GM12878 (cell line): ENCODE measurements at regions not wholly inside any gene's neighbourhood (a gene's known extent, or its start where the extent isn't known, plus 50 kb on each side); places are given as distances from the start of the nearest gene placed in this dataset.

Experiments used
- ATF2 ChIP-seq: IDR thresholded peaks from 2 replicates; pipeline ENCODE4 v1.6.1; 2012; ENCODE audit warnings: low read length, inconsistent platforms
- BMI1 ChIP-seq: fragments of 450-650 bp; IDR thresholded peaks from 2 replicates; pipeline ENCODE4 v1.6.1; 2016; ENCODE audit warnings: mild to moderate bottlenecking, moderate library complexity, borderline replicate concordance
- BRCA1 ChIP-seq: IDR thresholded peaks from 2 replicates; pipeline ENCODE4 v1.6.1; 2011; ENCODE audit warnings: low read depth, low read length, improper control_type of control experiment
- CEBPB ChIP-seq, 2 experiments: fragments of 150-350 bp in 1 of 2; IDR thresholded peaks; 2 replicates each; pipeline ENCODE4 v1.6.1; 2012 to 2014; ENCODE audit warnings: low read depth in 2 of 2, low read length in 2 of 2, borderline replicate concordance in 1 of 2, inconsistent platforms in 1 of 2
- CHD4 ChIP-seq: fragments of 200-600 bp; sonication (generic); IDR thresholded peaks from 2 replicates; pipeline ENCODE4 v1.6.1; 2016; ENCODE audit warnings: mild to moderate bottlenecking
- ESRRA ChIP-seq: IDR thresholded peaks from 2 replicates; pipeline ENCODE4 v1.6.1; 2012; ENCODE audit warnings: mild to moderate bottlenecking, low read length, improper control_type of control experiment
- FOXK2 ChIP-seq: fragments of 450-650 bp; IDR thresholded peaks from 2 replicates; pipeline ENCODE4 v1.6.1; 2017; ENCODE audit warnings: mild to moderate bottlenecking, moderate library complexity
- GATAD2B ChIP-seq: fragments of 450-650 bp; conservative IDR thresholded peaks from 2 replicates; pipeline ENCODE4 v1.6.1; 2017; ENCODE audit warnings: low read depth, mild to moderate bottlenecking, moderate library complexity
- HCFC1 ChIP-seq: fragments of 150-350 bp; IDR thresholded peaks from 2 replicates; pipeline ENCODE4 v1.6.1; 2014; ENCODE audit warnings: low read length
- HDGF ChIP-seq: fragments of 450-650 bp; IDR thresholded peaks from 2 replicates; pipeline ENCODE4 v1.6.1; 2016; ENCODE audit warnings: antibody characterized with exemption
- MEF2B ChIP-seq: fragments of 450-650 bp; IDR thresholded peaks from 2 replicates; pipeline ENCODE4 v1.6.1; 2018; ENCODE audit warnings: mild to moderate bottlenecking, moderate library complexity; ENCODE audit not compliant: partially characterized antibody, poor library complexity, severe bottlenecking
- MTA3 ChIP-seq: IDR thresholded peaks from 2 replicates; pipeline ENCODE4 v1.6.1; 2012; ENCODE audit warnings: low read length, inconsistent platforms, borderline replicate concordance
- NFYB ChIP-seq: IDR thresholded peaks from 2 replicates; pipeline ENCODE4 v1.6.1; 2011; ENCODE audit warnings: low read depth, mild to moderate bottlenecking, low read length, improper control_type of control experiment, moderate library complexity; ENCODE audit not compliant: insufficient read depth
- SMARCA5 ChIP-seq: fragments of 450-650 bp; IDR thresholded peaks from 2 replicates; pipeline ENCODE4 v1.6.1; 2017; ENCODE audit warnings: mild to moderate bottlenecking
- SPI1 ChIP-seq: IDR thresholded peaks from 2 replicates; pipeline ENCODE4 v1.6.1; 2011; ENCODE audit warnings: low read depth, mild to moderate bottlenecking, low read length, moderate library complexity, borderline replicate concordance; ENCODE audit not compliant: insufficient read depth
- WRNIP1 ChIP-seq: IDR thresholded peaks from 2 replicates; pipeline ENCODE4 v1.6.1; 2011; ENCODE audit warnings: low read depth, low read length, improper control_type of control experiment, borderline replicate concordance
- ZBTB40 ChIP-seq: fragments of 450-650 bp; IDR thresholded peaks from 2 replicates; pipeline ENCODE4 v1.6.1; 2016; ENCODE audit warnings: mild to moderate bottlenecking, moderate library complexity, borderline replicate concordance
- ZNF384 ChIP-seq: IDR thresholded peaks from 2 replicates; pipeline ENCODE4 v1.6.1; 2012; ENCODE audit warnings: low read depth, mild to moderate bottlenecking, low read length, improper control_type of control experiment, borderline replicate concordance
- TF ChIP-seq, protein P1 (sequence below): fragments of 450-650 bp; IDR thresholded peaks from 2 replicates; pipeline ENCODE4 v1.6.1; 2017; ENCODE audit warnings: mild to moderate bottlenecking
- TF ChIP-seq, protein P2 (sequence below): IDR thresholded peaks from 2 replicates; pipeline ENCODE4 v1.6.1; 2011; ENCODE audit warnings: borderline replicate concordance, low read depth, mild to moderate bottlenecking, moderate library complexity, low read length; ENCODE audit not compliant: insufficient read depth, poor library complexity, severe bottlenecking

DNA sequence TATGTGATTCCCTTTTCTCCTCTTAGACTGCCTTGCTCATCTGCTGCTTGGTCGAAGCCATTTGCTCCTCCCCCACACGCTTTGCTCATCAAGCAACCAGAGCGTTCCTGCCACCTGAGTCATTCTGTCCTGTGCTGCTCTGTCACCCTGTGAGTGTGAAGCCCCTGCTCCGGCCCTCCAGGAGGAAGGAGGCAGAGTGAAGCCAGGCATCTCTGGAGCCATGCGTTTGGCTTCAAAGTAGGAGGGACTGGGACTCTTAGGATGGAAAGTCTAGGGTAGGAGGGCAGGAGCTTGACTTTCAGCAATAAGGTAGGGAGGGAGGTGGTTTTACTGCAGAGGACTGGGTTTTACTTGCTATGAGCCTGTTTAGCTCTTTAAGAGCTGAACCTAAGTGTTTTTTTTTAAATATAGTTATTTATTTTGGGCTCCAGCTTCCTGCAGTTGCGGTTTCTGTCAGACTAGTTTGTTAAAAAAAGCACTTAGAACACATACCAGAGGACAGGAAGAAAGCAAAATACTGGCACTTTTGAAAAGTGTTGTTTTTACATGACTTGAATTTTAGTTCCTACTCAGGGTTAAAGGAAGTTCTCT is 63.6 kb downstream of the SPINK2 start (continued):
- TF ChIP-seq, protein P1, sequence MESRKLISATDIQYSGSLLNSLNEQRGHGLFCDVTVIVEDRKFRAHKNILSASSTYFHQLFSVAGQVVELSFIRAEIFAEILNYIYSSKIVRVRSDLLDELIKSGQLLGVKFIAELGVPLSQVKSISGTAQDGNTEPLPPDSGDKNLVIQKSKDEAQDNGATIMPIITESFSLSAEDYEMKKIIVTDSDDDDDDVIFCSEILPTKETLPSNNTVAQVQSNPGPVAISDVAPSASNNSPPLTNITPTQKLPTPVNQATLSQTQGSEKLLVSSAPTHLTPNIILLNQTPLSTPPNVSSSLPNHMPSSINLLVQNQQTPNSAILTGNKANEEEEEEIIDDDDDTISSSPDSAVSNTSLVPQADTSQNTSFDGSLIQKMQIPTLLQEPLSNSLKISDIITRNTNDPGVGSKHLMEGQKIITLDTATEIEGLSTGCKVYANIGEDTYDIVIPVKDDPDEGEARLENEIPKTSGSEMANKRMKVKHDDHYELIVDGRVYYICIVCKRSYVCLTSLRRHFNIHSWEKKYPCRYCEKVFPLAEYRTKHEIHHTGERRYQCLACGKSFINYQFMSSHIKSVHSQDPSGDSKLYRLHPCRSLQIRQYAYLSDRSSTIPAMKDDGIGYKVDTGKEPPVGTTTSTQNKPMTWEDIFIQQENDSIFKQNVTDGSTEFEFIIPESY = no peak
- TF ChIP-seq HCFC1 = no peak
- TF ChIP-seq WRNIP1 = no peak
- TF ChIP-seq ESRRA = no peak
- TF ChIP-seq BRCA1 = no peak
- no peak for TF ChIP-seq GATAD2B
- TF ChIP-seq ZNF384 = peak; percentile 46; the same call in 1 of the 2 replicates
- no peak for TF ChIP-seq HDGF
- 0 out of 2 replicates have a peak, but pooled peaks have one; percentile 2 for TF ChIP-seq SPI1
- no peak for TF ChIP-seq FOXK2
- no peak for TF ChIP-seq SMARCA5
- 0 out of 2 replicates have a peak, but pooled peaks have one; percentile 26 for TF ChIP-seq MTA3
- TF ChIP-seq ATF2 = peak; percentile 33; the same call in 1 of the 2 replicates
- no peak for TF ChIP-seq CEBPB (IDR thresholded peaks at IDR 0.05; ENCODE audit: borderline replicate concordance in 1 of 2, low read depth in 2 of 2, low read length in 2 of 2)
- TF ChIP-seq, protein P2, sequence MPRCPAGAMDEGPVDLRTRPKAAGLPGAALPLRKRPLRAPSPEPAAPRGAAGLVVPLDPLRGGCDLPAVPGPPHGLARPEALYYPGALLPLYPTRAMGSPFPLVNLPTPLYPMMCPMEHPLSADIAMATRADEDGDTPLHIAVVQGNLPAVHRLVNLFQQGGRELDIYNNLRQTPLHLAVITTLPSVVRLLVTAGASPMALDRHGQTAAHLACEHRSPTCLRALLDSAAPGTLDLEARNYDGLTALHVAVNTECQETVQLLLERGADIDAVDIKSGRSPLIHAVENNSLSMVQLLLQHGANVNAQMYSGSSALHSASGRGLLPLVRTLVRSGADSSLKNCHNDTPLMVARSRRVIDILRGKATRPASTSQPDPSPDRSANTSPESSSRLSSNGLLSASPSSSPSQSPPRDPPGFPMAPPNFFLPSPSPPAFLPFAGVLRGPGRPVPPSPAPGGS = peak; percentile 28
- peak; percentile 72 for TF ChIP-seq MEF2B
- no peak for TF ChIP-seq ZBTB40
- TF ChIP-seq CHD4 = no peak
- TF ChIP-seq NFYB = no peak
- TF ChIP-seq BMI1 = no peak
